NCI-H146 treated with DMSO at 0.1 percent for 48 hours (cell line): ENCODE measurements at regions not wholly inside any gene's neighbourhood (a gene's known extent, or its start where the extent isn't known, plus 50 kb on each side); places are given as distances from the start of the nearest gene placed in this dataset.
"Not testable (repeated sequence)": the region's sequence is repeated elsewhere in the genome, so short reads cannot be mapped to it uniquely, and the experiment has no call there.

Experiments
- DNase-seq: peaks from one replicate; lab custom pipeline; 2025; ENCODE audit not compliant: unreplicated experiment; lab: John Stamatoyannopoulos, UW

DNA sequence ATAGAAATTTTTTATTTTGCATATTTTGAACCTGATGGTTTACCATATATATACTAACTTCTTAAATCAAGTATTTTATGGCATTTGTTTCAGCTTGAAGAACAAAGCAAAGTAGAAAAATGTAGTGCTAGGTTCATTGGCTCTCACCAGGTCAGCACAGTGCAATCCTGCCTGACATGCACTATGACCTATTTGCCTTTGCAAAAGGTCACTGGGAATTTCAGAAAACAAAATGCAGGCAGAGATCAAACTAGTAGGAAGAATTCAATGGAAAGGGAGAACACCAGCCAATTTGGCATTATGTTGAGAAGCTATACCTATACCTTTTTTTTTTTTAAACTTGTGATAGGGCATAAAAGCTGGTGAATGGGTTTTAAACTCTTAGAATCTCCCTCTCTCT, 329.8 kb upstream of the SGO1 start:
- DNase-seq = no peak

DNA sequence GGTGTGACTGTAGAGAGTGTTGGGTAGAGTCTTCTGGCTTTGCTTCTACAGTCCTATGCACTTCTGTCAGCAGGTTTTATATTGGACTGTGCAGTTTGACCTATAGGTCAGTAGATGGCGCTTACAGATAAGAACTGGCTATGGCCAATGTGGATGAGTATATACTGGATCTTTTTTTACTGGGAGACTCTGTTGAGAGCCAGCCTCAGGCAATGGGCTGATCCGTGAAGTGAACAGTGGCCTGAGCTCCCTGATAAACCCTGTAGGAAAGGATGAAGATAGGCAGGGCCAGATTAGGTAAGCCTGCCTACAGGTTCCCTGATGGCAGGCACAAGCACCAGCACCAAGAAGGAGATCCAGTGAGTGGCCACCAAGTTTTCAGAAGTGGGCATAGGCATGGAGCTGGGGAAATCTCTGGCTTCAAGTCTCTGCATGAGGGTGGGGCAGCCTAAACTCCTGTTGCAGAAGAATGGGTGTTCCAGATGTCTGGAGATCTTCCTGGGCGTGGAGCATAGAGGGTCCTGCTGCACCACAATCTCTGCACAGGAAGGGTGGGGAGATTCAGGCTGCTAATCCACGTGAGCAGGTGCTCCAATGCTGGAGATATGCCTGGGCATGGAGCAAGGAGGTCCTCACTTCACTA, 326.0 kb upstream of the SGO1 start:
- DNase-seq = peak; percentile 17

DNA sequence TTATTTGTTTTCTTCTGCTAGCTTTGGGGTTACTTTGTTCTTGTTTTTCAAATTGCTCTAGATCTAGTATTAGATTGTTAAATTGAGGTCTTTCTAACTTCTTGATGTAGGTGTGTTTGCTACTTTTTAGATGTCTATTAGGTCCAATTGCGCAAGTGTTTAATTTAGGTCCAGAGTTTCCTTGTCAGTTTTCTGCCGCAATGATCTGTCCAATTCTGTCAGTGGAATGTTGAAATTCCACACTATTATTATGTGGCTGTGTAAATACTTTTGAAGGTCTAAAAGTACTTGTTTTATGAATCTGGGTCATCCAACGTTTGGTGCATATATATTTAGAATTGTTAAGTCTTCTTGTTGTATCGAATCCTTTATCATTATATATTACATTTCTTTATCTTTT, 324.4 kb upstream of the SGO1 start:
- DNase-seq = no peak

DNA sequence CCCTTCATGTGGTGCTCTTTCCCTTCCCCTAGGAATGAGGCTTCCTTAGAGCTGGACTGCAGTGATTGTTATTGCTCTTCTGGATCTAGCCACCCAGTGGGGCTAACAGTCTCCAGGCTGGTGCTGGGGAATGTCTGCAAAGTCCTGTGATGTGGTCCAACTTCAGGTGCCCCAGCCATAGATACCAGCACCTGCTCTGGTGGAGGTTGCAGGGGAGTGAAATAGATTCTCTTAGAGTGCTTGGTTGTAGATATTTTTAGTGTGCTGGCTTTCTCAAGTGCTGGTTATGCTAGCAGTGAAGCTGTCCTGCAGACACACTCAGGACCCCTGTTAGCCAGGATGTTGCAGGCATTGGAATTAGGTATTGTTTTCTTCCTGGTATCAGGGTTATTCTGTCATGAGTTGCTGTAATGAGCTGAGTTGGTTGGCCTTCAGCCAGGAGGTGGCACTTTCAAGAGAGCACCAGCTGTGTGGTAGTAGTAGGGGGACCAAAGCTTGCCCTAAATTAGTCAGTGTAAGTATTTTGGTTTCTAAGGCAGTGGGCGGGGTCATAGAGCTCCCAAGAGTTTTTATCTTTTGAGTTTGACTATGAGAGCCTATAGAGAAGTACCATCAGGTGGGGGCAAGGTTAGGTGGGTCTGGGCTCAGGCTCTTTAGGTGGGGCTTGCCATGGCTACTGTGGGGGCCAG, 317.5 kb upstream of the SGO1 start:
- no peak for DNase-seq

DNA sequence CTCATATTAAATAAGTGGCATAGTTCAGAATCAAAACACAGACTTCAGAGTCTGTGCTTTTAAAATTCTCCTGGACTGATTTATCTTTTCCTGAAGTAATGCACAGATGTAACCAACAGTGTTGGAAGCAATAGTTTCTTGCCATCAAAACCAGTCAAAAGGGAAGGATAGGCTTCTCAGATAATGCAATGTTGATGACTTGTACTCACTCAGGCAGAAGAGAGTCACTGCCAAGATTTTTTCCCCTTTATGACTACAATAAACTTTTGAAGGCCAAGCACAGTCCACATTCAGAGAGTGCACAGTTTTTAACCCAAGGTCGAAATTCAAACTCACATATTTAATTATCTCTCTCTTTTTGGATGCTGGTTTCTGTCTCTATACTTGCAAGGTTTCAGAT, 305.0 kb upstream of the SGO1 start:
- no peak for DNase-seq

DNA sequence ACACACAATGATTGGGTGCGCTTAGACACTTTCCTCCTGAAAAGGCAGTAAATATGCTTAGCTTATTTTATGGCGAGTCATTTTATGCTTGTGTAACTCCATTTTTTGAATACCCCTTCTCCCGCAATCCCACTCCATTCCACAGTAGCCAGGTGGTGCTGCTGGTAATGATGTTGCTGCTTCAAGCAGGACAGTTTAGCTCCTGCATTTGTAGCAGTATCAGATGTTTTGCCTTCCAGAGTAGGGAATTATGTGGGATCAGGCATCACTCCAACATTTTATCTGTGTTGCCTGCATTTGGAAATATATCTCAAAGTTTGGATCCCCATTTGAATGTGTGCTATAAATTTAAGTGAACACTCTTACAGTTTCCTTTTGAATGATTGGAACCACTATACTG, 302.1 kb upstream of the SGO1 start:
- no peak for DNase-seq

DNA sequence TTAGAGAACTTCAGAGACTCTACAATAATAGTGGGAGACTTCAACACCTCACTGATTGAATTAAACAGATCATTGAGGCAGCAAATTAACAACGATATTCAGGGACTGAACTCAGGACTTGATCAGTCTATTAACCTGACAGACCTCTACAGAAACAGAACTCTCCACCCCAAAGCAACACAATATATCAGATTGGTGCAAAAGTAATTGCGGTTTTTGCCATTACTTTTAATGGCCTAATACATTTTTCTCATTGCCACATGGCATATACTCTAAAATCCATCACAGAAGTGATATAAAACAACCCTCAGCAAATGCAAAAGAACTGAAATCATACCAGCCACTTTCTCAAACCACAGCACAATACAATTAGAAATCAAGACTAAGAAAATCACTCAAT, 298.1 kb upstream of the SGO1 start:
- DNase-seq = no peak

DNA sequence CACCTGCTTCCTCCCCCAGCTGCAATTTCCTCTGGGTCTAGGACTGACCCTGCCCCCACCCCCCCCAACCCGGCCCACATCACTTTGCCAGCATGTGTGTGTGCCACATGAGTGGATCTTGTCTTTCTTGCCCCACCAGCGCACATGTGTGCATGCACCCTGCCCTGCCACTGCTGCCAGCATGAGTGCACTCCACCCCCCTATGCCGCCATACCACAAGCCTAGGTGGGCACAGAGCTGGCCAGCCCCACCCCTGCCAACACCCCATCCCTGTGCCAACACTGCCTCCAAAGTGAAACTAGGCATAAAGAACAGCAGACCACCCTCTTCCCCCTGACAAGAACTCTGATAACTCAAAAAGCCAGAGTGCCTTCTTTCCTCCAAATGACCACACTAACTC, 296.3 kb upstream of the SGO1 start:
- no peak for DNase-seq

DNA sequence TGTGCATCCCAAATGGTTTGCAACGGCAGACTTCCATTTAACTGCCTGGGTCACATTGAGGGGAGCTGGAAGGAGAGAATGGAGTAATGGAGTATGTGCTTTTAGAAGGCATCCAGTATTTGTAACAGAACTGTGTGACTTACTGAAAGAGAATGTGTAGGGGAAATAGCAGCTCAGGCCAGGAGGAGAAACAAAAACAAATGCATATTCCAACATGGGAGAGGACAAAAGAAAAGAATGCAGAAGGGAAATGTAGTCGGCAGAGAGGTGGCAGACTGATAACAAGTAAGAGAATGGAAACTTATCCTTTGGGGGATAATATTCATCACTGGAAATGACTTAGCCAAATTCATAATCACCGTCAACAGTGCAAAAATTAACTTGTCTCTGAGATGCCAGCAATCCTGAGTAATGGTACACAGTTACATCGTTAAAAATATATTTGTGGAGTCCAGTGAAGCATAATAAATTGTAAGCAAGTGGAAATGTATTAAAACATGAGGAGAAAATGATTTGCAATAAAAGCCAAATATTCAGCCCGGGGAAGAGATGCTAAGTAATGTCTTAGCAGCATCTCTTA, 294.9 kb upstream of the SGO1 start:
- no peak for DNase-seq

DNA sequence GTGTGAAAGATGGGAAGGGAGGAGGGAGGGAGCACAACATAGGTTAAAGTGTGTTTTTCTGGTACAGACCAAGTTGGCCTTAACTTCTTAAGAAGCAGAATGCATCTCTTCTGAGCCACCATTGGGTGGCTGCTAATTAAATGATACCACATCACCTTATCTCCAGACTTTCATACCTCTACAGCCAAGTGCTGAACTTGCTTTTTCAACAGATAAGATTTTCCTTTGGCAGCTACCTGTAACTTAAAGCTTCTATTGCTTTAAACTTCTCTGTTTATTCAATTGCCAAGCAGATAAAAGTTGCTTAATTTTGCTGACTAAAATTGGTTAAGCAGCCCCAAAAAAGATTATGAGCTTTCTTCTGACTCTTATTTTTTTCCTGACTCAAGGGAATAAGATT, 292.4 kb upstream of the SGO1 start:
- DNase-seq = no peak

DNA sequence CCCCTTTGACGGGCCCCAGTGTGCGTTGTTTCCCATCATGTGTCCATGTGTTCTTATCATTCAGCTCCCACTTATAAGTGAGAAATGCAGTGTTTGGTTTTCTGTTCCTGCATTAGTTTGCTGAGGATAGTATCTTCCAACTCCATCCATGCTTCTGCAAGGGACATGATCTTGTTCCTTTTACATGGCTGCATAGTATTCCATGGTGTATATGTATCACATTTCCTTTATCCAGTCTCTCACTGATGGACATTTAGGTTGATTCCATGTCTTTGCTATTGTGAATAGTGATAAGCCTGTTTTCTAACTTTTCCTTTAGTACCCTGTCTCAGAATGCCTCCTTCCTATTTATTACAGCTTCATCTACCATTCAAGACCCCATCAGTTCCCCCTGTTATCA, 278.2 kb upstream of the SGO1 start:
- not testable (repeated sequence) for DNase-seq

DNA sequence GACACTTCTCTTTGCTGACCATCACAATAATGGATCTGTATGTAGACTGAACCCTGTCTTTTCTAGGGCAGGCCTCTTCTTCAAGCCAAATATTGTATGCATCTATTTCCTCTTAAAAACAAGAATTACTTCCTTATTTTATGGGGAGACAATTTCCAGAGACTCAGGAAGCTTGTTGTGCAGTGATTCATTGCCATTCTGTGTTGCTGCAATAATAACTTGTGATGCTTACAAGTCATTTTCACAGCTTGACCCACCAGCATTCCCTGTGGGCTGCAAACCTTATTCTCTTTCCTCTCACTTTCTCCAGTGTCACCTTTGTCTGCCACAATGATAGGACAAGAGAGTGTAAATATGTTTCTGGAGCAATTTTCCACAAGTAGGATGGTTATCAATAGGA, 276.7 kb upstream of the SGO1 start:
- no peak for DNase-seq

DNA sequence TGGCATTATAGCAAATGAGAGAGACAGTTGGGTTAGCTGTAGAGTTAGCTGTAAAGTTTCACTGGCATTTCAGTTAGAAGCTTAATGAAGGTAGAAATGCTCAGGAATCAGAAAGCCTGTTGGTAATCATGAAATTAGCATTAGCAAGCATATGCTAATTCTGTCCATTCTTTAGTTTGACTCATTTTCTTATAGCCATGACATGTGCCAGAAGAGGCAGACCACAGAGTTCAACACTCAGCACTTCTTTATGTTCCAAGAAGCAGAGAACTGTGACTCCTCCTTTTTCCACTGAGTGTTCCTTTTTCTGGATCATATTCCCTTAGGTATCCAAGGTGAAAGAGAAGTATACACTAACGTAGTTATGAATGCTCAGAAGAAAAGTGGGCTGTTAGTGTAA, 276.2 kb upstream of the SGO1 start:
- DNase-seq = no peak

DNA sequence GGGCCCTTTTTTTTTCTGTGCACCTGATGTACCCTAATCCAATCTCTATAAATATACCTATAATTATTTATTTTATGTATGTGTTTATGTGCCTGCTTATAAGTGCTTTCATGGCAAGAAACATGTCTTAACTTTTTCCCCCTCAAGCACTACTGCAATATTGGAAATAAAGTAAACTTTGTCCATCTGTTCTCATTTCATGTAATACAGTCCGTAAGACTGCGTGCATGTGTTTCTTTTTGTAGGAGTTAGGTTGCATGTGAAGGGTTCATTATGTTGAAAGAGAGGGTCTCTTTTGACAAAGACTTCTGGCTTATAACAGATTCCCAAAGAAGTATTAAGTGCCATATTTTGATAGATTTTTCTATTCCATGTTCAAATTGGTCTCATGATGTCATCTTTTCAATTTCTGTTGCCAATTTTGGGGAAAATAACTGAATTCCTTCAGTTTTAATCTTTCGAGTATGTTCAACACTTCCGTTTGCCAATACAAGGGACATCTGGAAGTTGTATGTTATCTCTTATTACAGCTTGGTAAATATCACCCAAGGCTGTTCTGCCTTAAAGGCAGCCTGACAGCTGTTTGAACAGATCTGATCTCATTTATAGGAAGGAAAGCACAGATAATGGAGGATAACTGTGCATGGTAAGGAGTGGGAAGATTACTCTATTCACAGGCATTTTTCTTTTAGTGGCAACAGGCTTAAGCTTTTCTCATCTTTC, 273.1 kb upstream of the SGO1 start:
- DNase-seq = no peak

DNA sequence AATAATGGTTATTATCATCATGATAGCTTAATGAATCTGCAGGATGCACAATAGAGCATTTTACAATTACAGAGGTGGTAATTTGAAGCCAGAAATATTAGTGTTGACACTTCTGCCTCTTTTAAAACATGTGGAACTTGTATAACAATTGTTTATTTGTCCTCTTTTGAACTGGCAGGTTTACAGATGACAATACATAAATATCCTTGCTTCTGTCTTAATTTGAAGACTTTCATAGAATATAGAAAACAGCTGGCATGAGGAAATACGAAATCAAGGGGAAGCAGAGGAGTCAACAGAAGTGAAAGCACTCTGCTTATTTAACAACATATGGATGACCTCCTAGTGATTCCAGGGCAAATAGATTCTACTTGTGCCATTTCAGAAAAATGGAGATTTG, 270.5 kb upstream of the SGO1 start:
- DNase-seq = no peak

DNA sequence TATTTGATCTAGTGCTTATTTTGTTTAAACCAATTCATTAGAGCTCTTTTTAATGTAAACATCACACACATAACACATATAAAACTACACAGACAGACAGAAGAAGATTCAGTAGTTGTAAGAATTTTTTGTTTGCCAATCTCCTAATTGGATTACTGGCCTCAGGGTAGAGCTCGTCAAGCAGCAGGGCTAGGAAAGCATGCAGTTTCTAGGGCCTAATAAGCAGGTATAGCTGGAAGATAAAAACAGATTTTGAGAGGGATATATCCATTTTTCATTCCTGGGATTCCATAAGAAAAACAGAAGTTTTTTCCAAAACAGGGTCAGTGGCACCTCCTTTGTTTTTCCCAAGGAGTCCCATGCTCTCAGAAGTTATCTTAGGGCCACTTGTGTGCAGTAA, 265.2 kb upstream of the SGO1 start:
- DNase-seq = no peak

DNA sequence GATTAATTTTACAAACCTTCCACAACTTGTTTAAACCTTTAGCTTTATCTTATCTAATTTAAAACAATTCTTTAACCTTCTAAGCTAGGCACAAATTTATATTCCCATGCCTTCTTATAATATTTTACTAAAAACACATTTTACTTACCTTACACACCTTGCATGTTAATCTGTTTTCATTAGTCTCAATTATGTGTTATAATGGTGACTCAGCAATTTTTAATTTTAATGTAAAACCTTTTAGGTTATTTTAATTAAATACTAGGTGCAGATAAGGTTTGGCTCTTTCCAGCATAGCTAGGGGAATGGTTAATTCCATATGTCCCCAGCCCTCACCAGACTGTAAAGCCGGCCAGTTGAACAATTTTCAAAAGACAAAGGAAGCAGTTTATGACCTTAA, 264.6 kb upstream of the SGO1 start:
- no peak for DNase-seq

DNA sequence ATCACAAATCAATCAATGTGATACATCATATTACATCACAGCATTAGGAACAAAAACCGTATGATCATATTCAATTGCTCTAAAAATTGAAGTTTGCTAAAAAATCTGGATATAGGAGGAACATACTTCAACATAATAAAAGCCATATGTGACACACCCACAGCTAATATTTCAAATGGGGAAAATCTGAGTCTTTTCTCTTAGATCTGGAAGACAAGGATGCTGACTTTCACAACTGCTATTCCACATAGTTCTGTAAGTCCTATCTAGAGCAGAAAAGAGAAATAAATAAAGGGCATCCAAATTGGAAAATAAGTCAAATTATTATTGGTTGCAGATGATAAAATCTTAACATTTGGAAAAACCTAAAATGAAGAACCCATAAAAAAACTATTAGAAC, 256.8 kb upstream of the SGO1 start:
- DNase-seq = no peak

DNA sequence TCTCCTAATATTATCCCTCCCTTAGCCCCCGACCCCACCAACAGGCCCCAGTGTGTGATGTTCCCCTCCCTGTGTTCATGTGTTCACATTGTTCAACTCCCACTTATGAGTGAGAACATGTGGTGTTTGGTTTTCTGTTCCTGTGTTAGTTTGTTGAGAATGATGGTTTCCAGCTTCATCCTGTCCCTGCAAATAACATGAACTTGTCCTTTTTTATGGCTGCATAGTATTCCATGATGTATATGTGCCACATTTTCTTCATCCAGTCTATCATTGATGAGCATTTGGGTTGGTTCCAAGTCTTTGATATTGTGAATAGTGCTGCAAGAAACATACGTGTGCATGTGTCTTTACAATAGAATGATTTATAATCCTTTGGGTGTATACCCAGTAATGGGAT, 241.3 kb upstream of the SGO1 start:
- DNase-seq = not testable (repeated sequence)

DNA sequence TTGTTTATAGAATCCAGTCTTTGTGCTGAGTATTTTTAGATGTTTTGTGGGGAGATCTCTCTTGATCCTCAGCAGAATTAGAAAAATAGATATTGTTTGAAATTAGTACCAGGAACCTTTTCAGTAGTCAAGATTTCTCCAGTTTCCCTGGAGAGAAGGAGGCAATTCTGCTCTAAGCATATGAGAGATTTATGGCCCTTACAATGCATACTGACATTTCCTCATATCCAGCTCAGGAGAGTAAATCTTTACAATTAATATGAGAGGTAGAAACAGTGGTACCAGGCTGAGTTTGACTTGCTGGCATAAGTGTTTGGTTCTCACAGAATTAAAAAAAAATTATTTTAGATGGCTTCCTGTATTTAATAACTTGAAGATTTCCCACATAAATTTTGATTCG, 239.1 kb upstream of the SGO1 start:
- no peak for DNase-seq

DNA sequence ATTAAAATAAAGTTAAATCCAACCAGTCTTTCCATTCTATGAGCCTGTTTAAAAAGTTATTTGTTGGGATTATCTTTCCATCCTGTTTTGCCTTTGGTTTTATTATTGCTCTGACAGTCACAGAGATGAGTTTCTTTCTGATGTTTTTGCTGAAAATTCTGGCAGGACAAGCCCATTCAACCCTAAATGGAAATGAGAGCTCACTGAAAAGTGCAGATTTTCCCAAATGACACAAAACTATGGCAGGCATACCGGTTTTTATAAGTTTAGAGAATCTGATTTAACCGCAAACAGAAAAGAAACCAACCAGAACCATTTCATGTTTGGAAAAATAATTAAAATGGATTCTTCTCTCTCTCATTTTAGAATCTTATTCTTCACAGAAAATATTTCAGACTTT, 238.1 kb upstream of the SGO1 start:
- DNase-seq = no peak

DNA sequence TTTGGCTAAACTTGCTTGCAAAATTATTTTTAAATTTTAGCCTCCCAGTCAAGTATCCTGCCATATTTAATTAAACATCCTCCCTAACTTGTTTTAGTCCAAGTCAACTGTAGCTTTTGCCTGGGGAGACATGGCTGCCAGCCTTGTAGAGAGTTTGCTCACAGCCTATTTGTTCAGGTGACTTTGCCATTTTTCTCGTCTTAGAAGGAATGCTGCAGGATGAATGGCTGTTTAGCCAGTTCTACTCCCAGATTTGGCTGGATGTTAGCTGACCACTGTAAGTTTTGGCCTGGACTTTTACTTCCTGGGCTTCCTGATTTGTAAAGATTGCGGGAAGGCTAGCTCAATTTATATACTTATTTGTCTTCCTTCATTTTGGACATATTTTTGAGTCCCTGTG, 236.4 kb upstream of the SGO1 start:
- DNase-seq = no peak
